ENCODE measurements at regions not wholly inside any gene's neighbourhood (a gene's known extent, or its start where the extent isn't known, plus 50 kb on each side); places are given as distances from the start of the nearest gene placed in this dataset.
A peak's percentile ranks its signal among the peaks of the same experiment; 100 is the strongest.

DNA sequence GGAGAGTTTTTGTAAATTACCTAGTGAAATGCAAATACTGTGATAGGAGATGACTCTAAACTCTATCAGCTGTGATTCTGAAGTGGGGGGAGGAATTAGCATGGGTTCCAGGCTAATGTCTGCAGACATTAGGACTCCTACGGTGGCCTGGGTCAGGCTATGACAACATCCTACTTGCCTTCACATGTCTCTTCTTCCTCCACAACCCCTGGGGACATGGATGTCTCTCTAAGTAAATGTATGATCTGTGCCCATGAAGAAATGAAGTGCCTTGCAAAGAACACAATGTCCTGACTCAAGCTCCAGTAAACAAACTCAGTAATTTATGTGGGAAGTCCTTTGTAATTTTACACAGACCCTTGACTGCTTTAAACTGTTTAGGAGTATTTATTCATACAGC, 165.8 kb upstream of the EEF1E1 start:
- Histone ChIP-seq H3K4me1 (ENCODE audit: low read length) (peaks cover 48% of the 10 kb centered on the region), H3K9ac (ENCODE audit: low read length) (peak overlapping the region; percentile 52; the same call in 1 of the 2 replicates), H4K20me1 (ENCODE audit: insufficient read depth, low read length) (no peaks in the 10 kb centered on the region), H3K79me2 (ENCODE audit: low read length) (no peaks in the 10 kb centered on the region), H3K27me3 (ENCODE audit: low read depth, low read length) (no peaks in the 10 kb centered on the region), H3K4me3 (ENCODE audit: low read length) (peak overlapping the region; percentile 54), H3K4me2 (ENCODE audit: low read length) (peak overlapping the region; percentile 59), H2AFZ (ENCODE audit: low read depth, low read length) (no peak overlapping the region), H3K27ac (ENCODE audit: low read length) (peak overlapping the region; percentile 97), H3K9me3 (ENCODE audit: insufficient read depth, low read length) (peaks cover 12% of the 10 kb centered on the region), H3K36me3 (replicated peaks; ENCODE audit: low read depth, low read length) (peaks cover 12% of the 10 kb centered on the region)
- TF ChIP-seq EZH2phosphoT487 (IDR thresholded peaks at IDR 0.05; ENCODE audit: low read depth): no peak
- TF ChIP-seq, protein P1, sequence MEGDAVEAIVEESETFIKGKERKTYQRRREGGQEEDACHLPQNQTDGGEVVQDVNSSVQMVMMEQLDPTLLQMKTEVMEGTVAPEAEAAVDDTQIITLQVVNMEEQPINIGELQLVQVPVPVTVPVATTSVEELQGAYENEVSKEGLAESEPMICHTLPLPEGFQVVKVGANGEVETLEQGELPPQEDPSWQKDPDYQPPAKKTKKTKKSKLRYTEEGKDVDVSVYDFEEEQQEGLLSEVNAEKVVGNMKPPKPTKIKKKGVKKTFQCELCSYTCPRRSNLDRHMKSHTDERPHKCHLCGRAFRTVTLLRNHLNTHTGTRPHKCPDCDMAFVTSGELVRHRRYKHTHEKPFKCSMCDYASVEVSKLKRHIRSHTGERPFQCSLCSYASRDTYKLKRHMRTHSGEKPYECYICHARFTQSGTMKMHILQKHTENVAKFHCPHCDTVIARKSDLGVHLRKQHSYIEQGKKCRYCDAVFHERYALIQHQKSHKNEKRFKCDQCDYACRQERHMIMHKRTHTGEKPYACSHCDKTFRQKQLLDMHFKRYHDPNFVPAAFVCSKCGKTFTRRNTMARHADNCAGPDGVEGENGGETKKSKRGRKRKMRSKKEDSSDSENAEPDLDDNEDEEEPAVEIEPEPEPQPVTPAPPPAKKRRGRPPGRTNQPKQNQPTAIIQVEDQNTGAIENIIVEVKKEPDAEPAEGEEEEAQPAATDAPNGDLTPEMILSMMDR (IDR thresholded peaks at IDR 0.05; ENCODE audit: low read depth, low read length): no peak

DNA sequence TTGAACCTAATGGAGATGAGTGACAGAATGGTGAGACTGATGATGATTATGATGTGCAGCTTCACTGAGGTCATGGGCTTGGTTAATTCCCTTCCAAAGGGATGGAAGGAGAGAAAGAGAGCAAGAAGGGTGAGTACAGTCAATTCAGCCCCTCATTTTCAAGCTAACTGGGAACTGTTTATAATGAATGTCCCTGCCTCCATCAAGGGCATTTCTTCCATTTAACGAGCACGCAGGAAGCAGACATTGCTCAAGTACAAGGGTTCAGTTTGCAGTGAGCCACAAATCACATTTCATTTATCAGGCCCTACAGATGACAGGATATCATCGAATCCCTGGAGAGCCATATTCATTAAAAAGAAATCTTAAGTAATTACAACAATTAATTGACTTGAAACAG, 158.3 kb upstream of the EEF1E1 start:
- no peaks in the 10 kb centered on the region for H3K27me3 ChIP-seq (ENCODE audit: low read depth, low read length)
- H3K79me2 ChIP-seq (ENCODE audit: low read length): no peaks in the 10 kb centered on the region
- no peak overlapping the region for H2AFZ ChIP-seq (ENCODE audit: low read depth, low read length)
- H4K20me1 ChIP-seq (ENCODE audit: insufficient read depth, low read length): no peaks in the 10 kb centered on the region
- H3K9ac ChIP-seq (ENCODE audit: low read length): no peak overlapping the region
- no peaks in the 10 kb centered on the region for H3K36me3 ChIP-seq (replicated peaks; ENCODE audit: low read depth, low read length)
- no peaks in the 10 kb centered on the region for H3K9me3 ChIP-seq (ENCODE audit: insufficient read depth, low read length)
- H3K4me2 ChIP-seq (ENCODE audit: low read length): no peak overlapping the region
- H3K4me1 ChIP-seq (ENCODE audit: low read length): peaks cover 11% of the 10 kb centered on the region
- H3K4me3 ChIP-seq (ENCODE audit: low read length): no peak overlapping the region
- no peak for TF ChIP-seq EZH2phosphoT487 (IDR thresholded peaks at IDR 0.05; ENCODE audit: low read depth)
- TF ChIP-seq, protein P1 (IDR thresholded peaks at IDR 0.05; ENCODE audit: low read depth, low read length): no peak
- no peak overlapping the region for H3K27ac ChIP-seq (ENCODE audit: low read length)

DNA sequence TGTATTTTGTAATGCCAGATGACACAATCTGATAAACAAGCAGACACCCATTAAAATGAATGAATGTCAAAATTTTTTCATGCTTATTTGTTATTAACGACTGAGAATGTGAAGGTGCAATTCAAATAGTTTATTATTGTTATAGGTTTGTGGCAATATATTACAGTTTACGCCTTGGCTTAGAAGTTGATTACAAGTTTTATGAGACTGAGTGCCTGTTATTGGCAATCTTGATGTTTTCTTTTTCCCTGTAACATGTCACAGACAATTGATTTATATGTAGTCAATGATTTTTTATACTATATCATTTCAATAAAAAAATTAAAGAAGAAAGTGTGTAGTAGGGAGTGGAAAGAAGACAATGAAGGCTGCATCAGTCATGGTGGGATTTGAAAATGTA, 144.1 kb upstream of the EEF1E1 start:
- no peaks in the 10 kb centered on the region for H3K36me3 ChIP-seq (replicated peaks; ENCODE audit: low read depth, low read length)
- no peak overlapping the region for H3K4me3 ChIP-seq (ENCODE audit: low read length)
- no peaks in the 10 kb centered on the region for H3K4me1 ChIP-seq (ENCODE audit: low read length)
- H3K9me3 ChIP-seq (ENCODE audit: insufficient read depth, low read length): no peaks in the 10 kb centered on the region
- no peak for TF ChIP-seq EZH2phosphoT487 (IDR thresholded peaks at IDR 0.05; ENCODE audit: low read depth)
- TF ChIP-seq, protein P1 (IDR thresholded peaks at IDR 0.05; ENCODE audit: low read depth, low read length): no peak
- no peak overlapping the region for H3K9ac ChIP-seq (ENCODE audit: low read length)
- no peak overlapping the region for H3K4me2 ChIP-seq (ENCODE audit: low read length)
- H3K27me3 ChIP-seq (ENCODE audit: low read depth, low read length): no peaks in the 10 kb centered on the region
- no peak overlapping the region for H3K27ac ChIP-seq (ENCODE audit: low read length)
- H4K20me1 ChIP-seq (ENCODE audit: insufficient read depth, low read length): no peaks in the 10 kb centered on the region
- H2AFZ ChIP-seq (ENCODE audit: low read depth, low read length): no peak overlapping the region
- H3K79me2 ChIP-seq (ENCODE audit: low read length): no peaks in the 10 kb centered on the region

DNA sequence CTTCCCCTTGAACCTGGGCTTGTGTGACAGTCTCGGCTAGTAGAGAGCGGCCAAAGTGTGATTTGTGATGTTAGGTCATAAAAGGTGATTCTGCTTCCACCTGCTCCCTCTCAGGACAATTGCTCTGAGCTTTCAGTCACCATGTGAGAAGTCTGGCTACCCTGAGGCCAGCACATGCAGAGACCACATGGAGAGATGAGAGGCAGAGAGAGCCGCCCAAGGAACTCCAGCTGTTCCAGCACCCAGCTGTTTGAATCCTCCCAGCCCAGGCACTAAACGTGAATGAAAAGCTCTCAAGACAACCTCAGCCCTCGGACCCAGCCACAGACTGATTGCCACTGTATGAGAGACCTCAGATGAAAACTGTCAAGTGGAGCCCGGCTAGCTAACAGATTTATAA, 143.4 kb upstream of the EEF1E1 start:
- Histone ChIP-seq H3K4me2 (ENCODE audit: low read length) (no peak overlapping the region), H3K27ac (ENCODE audit: low read length) (no peak overlapping the region), H4K20me1 (ENCODE audit: insufficient read depth, low read length) (no peaks in the 10 kb centered on the region), H3K36me3 (replicated peaks; ENCODE audit: low read depth, low read length) (no peaks in the 10 kb centered on the region), H3K9ac (ENCODE audit: low read length) (no peak overlapping the region), H2AFZ (ENCODE audit: low read depth, low read length) (no peak overlapping the region), H3K4me1 (ENCODE audit: low read length) (no peaks in the 10 kb centered on the region), H3K4me3 (ENCODE audit: low read length) (no peak overlapping the region), H3K9me3 (ENCODE audit: insufficient read depth, low read length) (no peaks in the 10 kb centered on the region), H3K79me2 (ENCODE audit: low read length) (no peaks in the 10 kb centered on the region), H3K27me3 (ENCODE audit: low read depth, low read length) (no peaks in the 10 kb centered on the region)
- TF ChIP-seq, protein P1 (IDR thresholded peaks at IDR 0.05; ENCODE audit: low read depth, low read length): no peak
- no peak for TF ChIP-seq EZH2phosphoT487 (IDR thresholded peaks at IDR 0.05; ENCODE audit: low read depth)

All from OCI-LY3 (cell line).